ENCODE measurements at regions not wholly inside any gene's neighbourhood (a gene's known extent, or its start where the extent isn't known, plus 50 kb on each side); places are given as distances from the start of the nearest gene placed in this dataset.

- H3K4me3 ChIP-seq (ENCODE audit: low read depth, low read length): peak overlapping the region; percentile 63
These were observed 89.9 kb upstream of the IPO9 start for GRCh38 chr1:201739080-201739479.

DNA sequence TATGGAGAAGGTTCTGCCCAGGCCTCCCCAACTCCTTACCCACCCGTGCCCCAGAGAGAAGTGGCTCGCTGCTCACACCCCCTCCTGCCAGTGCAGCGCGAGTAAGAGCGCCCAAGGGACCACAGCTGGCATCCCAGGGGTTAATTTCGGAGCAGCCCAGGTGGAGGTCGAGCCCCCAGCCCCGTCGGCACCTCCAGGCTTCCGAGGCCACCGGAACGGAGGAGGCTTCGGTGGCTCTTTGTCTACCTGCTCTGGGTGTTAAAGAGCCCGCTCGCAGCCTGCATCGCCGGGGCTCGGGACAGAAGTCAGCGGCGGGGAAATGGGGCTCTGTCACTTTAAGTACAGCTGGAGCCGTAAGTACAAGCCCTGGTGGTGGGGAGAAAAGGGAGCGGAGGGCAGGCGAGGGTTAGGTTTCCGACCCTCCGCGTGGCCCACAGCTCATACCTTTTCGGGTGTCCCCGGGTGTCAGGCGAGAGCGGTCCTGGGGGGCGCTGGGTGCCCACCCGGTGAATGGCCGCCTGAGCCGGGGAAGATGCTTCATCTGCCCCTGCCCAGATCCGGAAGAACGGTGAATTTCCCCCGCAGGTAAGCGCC lies 89.4 kb upstream of the IPO9 start:
- TF ChIP-seq, protein P1, sequence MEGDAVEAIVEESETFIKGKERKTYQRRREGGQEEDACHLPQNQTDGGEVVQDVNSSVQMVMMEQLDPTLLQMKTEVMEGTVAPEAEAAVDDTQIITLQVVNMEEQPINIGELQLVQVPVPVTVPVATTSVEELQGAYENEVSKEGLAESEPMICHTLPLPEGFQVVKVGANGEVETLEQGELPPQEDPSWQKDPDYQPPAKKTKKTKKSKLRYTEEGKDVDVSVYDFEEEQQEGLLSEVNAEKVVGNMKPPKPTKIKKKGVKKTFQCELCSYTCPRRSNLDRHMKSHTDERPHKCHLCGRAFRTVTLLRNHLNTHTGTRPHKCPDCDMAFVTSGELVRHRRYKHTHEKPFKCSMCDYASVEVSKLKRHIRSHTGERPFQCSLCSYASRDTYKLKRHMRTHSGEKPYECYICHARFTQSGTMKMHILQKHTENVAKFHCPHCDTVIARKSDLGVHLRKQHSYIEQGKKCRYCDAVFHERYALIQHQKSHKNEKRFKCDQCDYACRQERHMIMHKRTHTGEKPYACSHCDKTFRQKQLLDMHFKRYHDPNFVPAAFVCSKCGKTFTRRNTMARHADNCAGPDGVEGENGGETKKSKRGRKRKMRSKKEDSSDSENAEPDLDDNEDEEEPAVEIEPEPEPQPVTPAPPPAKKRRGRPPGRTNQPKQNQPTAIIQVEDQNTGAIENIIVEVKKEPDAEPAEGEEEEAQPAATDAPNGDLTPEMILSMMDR (IDR thresholded peaks at IDR 0.05; ENCODE audit: low read depth, low read length): no peak
- CTCF ChIA-PET: interaction anchor here (2.1 kb wide), 1 partner anchor 30 kb away, joined by 5 read pairs; no protein-coding TSS in a partner anchor

More at GRCh38 chr1:201739080-201739479, 89.9 kb upstream of the IPO9 start:
- Histone ChIP-seq H3K27me3 (ENCODE audit: control insufficient read depth, insufficient read depth, low read length) (no peaks in the 10 kb centered on the region), H3K9me3 (ENCODE audit: control insufficient read depth, insufficient read depth, low read length) (no peaks in the 10 kb centered on the region; the same call in 1 of the 2 replicates), H3K27ac (ENCODE audit: low read depth, low read length) (no peak overlapping the region)
- TF ChIP-seq, protein P1 (IDR thresholded peaks at IDR 0.05; ENCODE audit: low read depth, low read length): no peak
- CTCF ChIA-PET: interaction anchor here (2.1 kb wide), 1 partner anchor 30 kb away, joined by 5 read pairs; no protein-coding TSS in a partner anchor
- DNase-seq (ENCODE audit: low read depth, low spot score): no peak
- POLR2A ChIA-PET: no interaction called here

DNA sequence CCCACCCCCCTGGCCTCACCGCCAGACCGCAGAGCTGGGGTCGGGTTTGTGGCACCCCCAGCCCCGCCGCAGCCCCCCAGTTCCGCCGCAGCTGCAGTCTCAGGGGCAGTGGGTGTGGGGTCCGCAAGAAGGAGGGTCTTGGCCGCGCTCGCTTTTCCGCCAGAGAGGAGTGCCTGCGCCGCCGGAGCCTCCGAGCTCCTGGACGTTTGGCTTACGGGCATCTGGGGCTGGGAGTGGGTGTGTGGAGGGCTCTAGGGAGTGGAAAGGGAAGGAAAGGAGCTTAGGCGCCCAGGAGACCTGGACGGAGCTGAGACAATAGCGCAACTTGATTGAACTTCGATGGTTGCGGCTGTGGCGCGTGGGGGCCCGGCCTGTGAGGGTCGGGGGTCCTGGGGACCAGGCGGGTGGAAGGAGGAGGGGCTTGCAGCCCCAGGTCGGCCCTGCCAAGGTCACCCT lies 88.8 kb upstream of the IPO9 start:
- H3K27me3 ChIP-seq (ENCODE audit: control insufficient read depth, insufficient read depth, low read length): no peaks in the 10 kb centered on the region
- ChIA-PET POLR2A (interaction anchor here (0.7 to 1.1 kb wide), 2 partner anchors 8 to 99 kb away, joined by 3 to 6 read pairs; no protein-coding TSS in a partner anchor), CTCF (interaction anchor here (2.1 kb wide), 1 partner anchor 31 kb away, joined by 5 read pairs; no protein-coding TSS in a partner anchor)
- peak overlapping the region; percentile 63 for H3K4me3 ChIP-seq (ENCODE audit: low read depth, low read length)
- TF ChIP-seq, protein P1 (IDR thresholded peaks at IDR 0.05; ENCODE audit: low read depth, low read length): no peak
- H3K27ac ChIP-seq (ENCODE audit: low read depth, low read length): no peak overlapping the region
- no peak for DNase-seq (ENCODE audit: low read depth, low spot score)
- H3K9me3 ChIP-seq (ENCODE audit: control insufficient read depth, insufficient read depth, low read length): no peaks in the 10 kb centered on the region; the same call in 1 of the 2 replicates

More for the DNA sequence above, 89.4 kb upstream of the IPO9 start:
- no peak for DNase-seq (ENCODE audit: low read depth, low spot score)
- Histone ChIP-seq H3K4me3 (ENCODE audit: low read depth, low read length) (peak overlapping the region; percentile 63), H3K9me3 (ENCODE audit: control insufficient read depth, insufficient read depth, low read length) (no peaks in the 10 kb centered on the region; the same call in 1 of the 2 replicates), H3K27me3 (ENCODE audit: control insufficient read depth, insufficient read depth, low read length) (no peaks in the 10 kb centered on the region), H3K27ac (ENCODE audit: low read depth, low read length) (no peak overlapping the region)
- POLR2A ChIA-PET: interaction anchor here (1.1 kb wide), 1 partner anchor 8 kb away, joined by 6 read pairs; no protein-coding TSS in a partner anchor

GRCh38 chr1:201740670-201741111 lies 88.3 kb upstream of the IPO9 start:
- ChIA-PET POLR2A (interaction anchor here (0.7 to 1.1 kb wide), 2 partner anchors 7 to 100 kb away, joined by 3 to 6 read pairs; no protein-coding TSS in a partner anchor), CTCF (interaction anchor here (2.1 kb wide), 1 partner anchor 31 kb away, joined by 5 read pairs; no protein-coding TSS in a partner anchor)
- TF ChIP-seq, protein P1 (IDR thresholded peaks at IDR 0.05; ENCODE audit: low read depth, low read length): no peak
- DNase-seq (ENCODE audit: low read depth, low spot score): no peak
- Histone ChIP-seq H3K9me3 (ENCODE audit: control insufficient read depth, insufficient read depth, low read length) (no peaks in the 10 kb centered on the region; the same call in 1 of the 2 replicates), H3K27me3 (ENCODE audit: control insufficient read depth, insufficient read depth, low read length) (no peaks in the 10 kb centered on the region), H3K4me3 (ENCODE audit: low read depth, low read length) (peak overlapping the region; percentile 63), H3K27ac (ENCODE audit: low read depth, low read length) (no peak overlapping the region)
